ENCODE measurements at regions not wholly inside any gene's neighbourhood (a gene's known extent, or its start where the extent isn't known, plus 50 kb on each side); places are given as distances from the start of the nearest gene placed in this dataset.
A peak's percentile ranks its signal among the peaks of the same experiment; 100 is the strongest.

GRCh38 chr6:105645958-105646357, 243.1 kb upstream of the PREP start:
- WGBS, 2 donors (ENCODE audit: low coverage in 1 of 2): 60 to 80% methylated on average over 2 to 3 of the region's 3 CpGs
- H3K27me3 ChIP-seq: no peaks in the 10 kb centered on the region
- H3K4me3 ChIP-seq: no peak overlapping the region
- peaks cover 0 to 18% (median 4%) of the 10 kb centered on the region in 4 donors for H3K4me1 ChIP-seq
- intact Hi-C loops (cut with DNase I; ENCODE audit: low total_unique reads): no loop called here
- TF ChIP-seq EP300 (IDR thresholded peaks at IDR 0.05; ENCODE audit: low read depth): no peak
- TF ChIP-seq POLR2AphosphoS5 (IDR thresholded peaks at IDR 0.05): no peak
- TF ChIP-seq POLR2A (IDR thresholded peaks at IDR 0.05): no peak
- no peak for TF ChIP-seq CTCF (IDR thresholded peaks at IDR 0.05)
- no peak for DNase-seq
- H3K27ac ChIP-seq: peak overlapping the region in 3 of 4 donors; percentile 28 to 48 (median 47)
- no peaks in the 10 kb centered on the region for H3K36me3 ChIP-seq
- in situ Hi-C loops (cut with MboI; ENCODE audit: low pct_ligation_motif_present in 1 of 4, low pct_unique_long_range_greater_than_20kb in 1 of 4, low sequenced_read_pairs in 3 of 4): no loop called here
- no peaks in the 10 kb centered on the region for H3K9me3 ChIP-seq

- DNase-seq: no peak
- intact Hi-C loops (cut with DNase I; ENCODE audit: low total_unique reads): no loop called here
- Histone ChIP-seq H3K4me3 (no peak overlapping the region), H3K9me3 (no peaks in the 10 kb centered on the region), H3K27ac (peak overlapping the region; percentile 17 to 48 (median 38)), H3K27me3 (no peaks in the 10 kb centered on the region), H3K4me1 (peaks cover 0 to 18% (median 4%) of the 10 kb centered on the region in 4 donors), H3K36me3 (no peaks in the 10 kb centered on the region)
- in situ Hi-C loops (cut with MboI; ENCODE audit: low pct_ligation_motif_present in 1 of 4, low pct_unique_long_range_greater_than_20kb in 1 of 4, low sequenced_read_pairs in 3 of 4): no loop called here
- TF ChIP-seq EP300 (IDR thresholded peaks at IDR 0.05; ENCODE audit: low read depth) (no peak), POLR2AphosphoS5 (IDR thresholded peaks at IDR 0.05) (no peak), CTCF (IDR thresholded peaks at IDR 0.05) (no peak), POLR2A (IDR thresholded peaks at IDR 0.05) (no peak)
- 30 to 73% methylated on average over 1 of the region's 1 CpG for WGBS, 2 donors (ENCODE audit: low coverage in 1 of 2)
Observed at GRCh38 chr6:105645156-105645555, 242.3 kb upstream of the PREP start.

DNA sequence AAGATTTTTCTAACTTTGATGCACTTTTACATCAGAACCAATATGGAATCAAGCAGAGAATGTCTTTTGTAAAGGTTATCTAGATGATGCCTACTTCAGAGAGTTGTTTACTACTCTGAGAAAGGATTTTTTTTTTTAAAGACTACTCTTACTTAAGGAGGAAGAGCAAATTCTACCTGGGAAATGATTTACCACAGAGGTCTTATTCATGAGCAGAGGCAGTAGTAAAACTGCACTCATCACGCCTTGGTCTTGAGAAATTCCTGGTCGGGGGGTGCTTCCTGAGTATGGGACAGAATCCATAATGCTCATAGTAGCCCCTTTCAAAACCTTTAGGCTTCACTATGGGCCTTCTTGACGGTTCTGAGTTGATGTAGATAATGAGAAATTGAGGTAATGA, 241.8 kb upstream of the PREP start:
- H3K27me3 ChIP-seq: no peaks in the 10 kb centered on the region
- DNase-seq: no peak
- no peaks in the 10 kb centered on the region for H3K9me3 ChIP-seq
- no peaks in the 10 kb centered on the region for H3K36me3 ChIP-seq
- no peak overlapping the region for H3K4me3 ChIP-seq
- TF ChIP-seq POLR2AphosphoS5 (IDR thresholded peaks at IDR 0.05) (no peak), POLR2A (IDR thresholded peaks at IDR 0.05) (no peak), EP300 (IDR thresholded peaks at IDR 0.05; ENCODE audit: low read depth) (no peak), CTCF (IDR thresholded peaks at IDR 0.05) (no peak)
- WGBS, 2 donors (ENCODE audit: low coverage in 1 of 2): 61 to 78% methylated on average over 3 of the region's 3 CpGs
- intact Hi-C loops (cut with DNase I; ENCODE audit: low total_unique reads): no loop called here
- in situ Hi-C loops (cut with MboI; ENCODE audit: low pct_ligation_motif_present in 1 of 4, low pct_unique_long_range_greater_than_20kb in 1 of 4, low sequenced_read_pairs in 3 of 4): no loop called here
- peak overlapping the region; percentile 17 to 48 (median 38) for H3K27ac ChIP-seq
- H3K4me1 ChIP-seq: peaks cover 0 to 18% (median 4%) of the 10 kb centered on the region in 4 donors

DNA sequence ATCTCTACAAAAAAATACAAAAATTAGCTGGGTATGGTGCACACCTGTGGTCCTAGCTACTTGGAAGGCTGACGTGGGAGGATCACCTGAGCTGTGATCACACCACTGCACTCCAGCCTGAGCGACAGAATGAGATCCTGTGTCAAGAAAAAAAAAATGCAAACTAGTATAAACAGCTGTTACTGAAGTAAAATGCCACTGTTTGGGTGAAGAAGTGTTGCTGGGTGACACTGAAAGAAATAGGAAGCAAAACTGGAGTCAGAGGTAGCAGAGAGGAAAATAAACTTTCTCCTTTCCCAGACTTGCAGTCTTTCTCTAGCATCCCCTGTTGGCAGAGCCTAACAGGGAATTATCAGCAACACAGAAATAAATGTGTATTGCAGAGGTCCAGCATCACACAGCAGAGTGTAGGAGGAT, 241.2 kb upstream of the PREP start:
- H3K4me3 ChIP-seq: no peak overlapping the region
- peaks cover 0 to 18% (median 4%) of the 10 kb centered on the region in 4 donors for H3K4me1 ChIP-seq
- no peak overlapping the region for H3K27ac ChIP-seq
- DNase-seq: no peak
- intact Hi-C loops (cut with DNase I; ENCODE audit: low total_unique reads): no loop called here
- no peaks in the 10 kb centered on the region for H3K36me3 ChIP-seq
- in situ Hi-C loops (cut with MboI; ENCODE audit: low pct_ligation_motif_present in 1 of 4, low pct_unique_long_range_greater_than_20kb in 1 of 4, low sequenced_read_pairs in 3 of 4): no loop called here
- WGBS, 2 donors (ENCODE audit: low coverage in 1 of 2): 50 to 55% methylated on average over 2 of the region's 2 CpGs
- H3K9me3 ChIP-seq: no peaks in the 10 kb centered on the region
- no peak for TF ChIP-seq POLR2AphosphoS5 (IDR thresholded peaks at IDR 0.05)
- TF ChIP-seq POLR2A (IDR thresholded peaks at IDR 0.05): no peak
- no peak for TF ChIP-seq CTCF (IDR thresholded peaks at IDR 0.05)
- no peaks in the 10 kb centered on the region for H3K27me3 ChIP-seq

Measured in transverse colon (tissue), 4 donors.